ENCODE measurements at regions not wholly inside any gene's neighbourhood (a gene's known extent, or its start where the extent isn't known, plus 50 kb on each side); places are given as distances from the start of the nearest gene placed in this dataset.

GRCh38 chr5:139738193-139739149 is 57.1 kb upstream of the PSD2 start:
- Histone ChIP-seq H3K36me3 (ENCODE audit: control insufficient read depth in 1 of 2, insufficient read depth in 2 of 2, low read length in 2 of 2) (no peaks in the 10 kb centered on the region), H3K27ac (ENCODE audit: low read depth, low read length) (no peak overlapping the region; the same call in 1 of the 2 replicates), H2AFZ (ENCODE audit: low read depth, low read length, poor library complexity, severe bottlenecking) (no peak overlapping the region), H3K4me3 (replicated peaks in 1 of 2; ENCODE audit: low read depth in 1 of 2, low read length in 2 of 2) (no peak overlapping the region), H3K4me2 (ENCODE audit: low read length) (no peak overlapping the region), H3K9me2 (ENCODE audit: insufficient read depth) (no peaks in the 10 kb centered on the region), H3K9me3 (ENCODE audit: control insufficient read depth in 1 of 2, insufficient read depth in 1 of 2, low read depth in 1 of 2, low read length in 2 of 2) (no peaks in the 10 kb centered on the region), H3K27me3 (ENCODE audit: insufficient read depth, low read length) (no peaks in the 10 kb centered on the region), H4K20me1 (ENCODE audit: insufficient read depth) (no peaks in the 10 kb centered on the region), H3K79me2 (ENCODE audit: insufficient read depth, low read length) (no peaks in the 10 kb centered on the region), H3K4me1 (ENCODE audit: control insufficient read depth in 1 of 2, insufficient read depth in 2 of 2, low read length in 2 of 2) (peaks cover 16 to 18% of the 10 kb centered on the region in 2 experiments; a peak in 3 of 4 replicates), H3K9ac (ENCODE audit: low read length) (no peak overlapping the region)
- no peak for DNase-seq (ENCODE audit: low read depth, low spot score)
- ChIA-PET CTCF (no interaction called here), RAD21 (ENCODE audit: low non-redundant PET in 1 of 2, low total read pairs in 2 of 2, uncharacterized antibody in 2 of 2, unreplicated experiment in 2 of 2) (no interaction called here), POLR2A (no interaction called here)
- intact Hi-C loops (cut with micrococcal nuclease), result no loop called here
- BruUV-seq (replicated peaks), result no TSS peak
- ATAC-seq, result no peak
- no peak for TF ChIP-seq YY1 (IDR thresholded peaks at IDR 0.05; ENCODE audit: extremely low read depth, insufficient replicate concordance, low read depth, low read length)
- TF ChIP-seq MAX (IDR thresholded peaks at IDR 0.05), result no peak
- TF ChIP-seq ATF3 (IDR thresholded peaks at IDR 0.05), result no peak
- no peak for TF ChIP-seq CEBPB (IDR thresholded peaks at IDR 0.05; ENCODE audit: low read depth)
- TF ChIP-seq TCF7L2 (IDR thresholded peaks at IDR 0.05; ENCODE audit: borderline replicate concordance, extremely low read depth, insufficient read depth, insufficient read length), result no peak
- no peak for TF ChIP-seq EGR1 (IDR thresholded peaks at IDR 0.05; ENCODE audit: low read depth)
- TF ChIP-seq REST (IDR thresholded peaks at IDR 0.05; ENCODE audit: low read depth), result no peak
- no peak for TF ChIP-seq POLR2A (IDR thresholded peaks at IDR 0.05; ENCODE audit: borderline replicate concordance, extremely low read depth, insufficient read depth, insufficient read length)
- TF ChIP-seq RAD21 (IDR thresholded peaks at IDR 0.05; ENCODE audit: low read depth), result no peak
- no peak for TF ChIP-seq ELF1 (IDR thresholded peaks at IDR 0.05; ENCODE audit: borderline replicate concordance, low read depth)
- TF ChIP-seq CBX3 (IDR thresholded peaks at IDR 0.05; ENCODE audit: low read depth), result no peak
- TF ChIP-seq SP1 (IDR thresholded peaks at IDR 0.05; ENCODE audit: low read depth), result no peak
- TF ChIP-seq EZH2 (IDR thresholded peaks at IDR 0.05), result no peak
- no peak for TF ChIP-seq ZFX (IDR thresholded peaks at IDR 0.05)
